ENCODE measurements at regions not wholly inside any gene's neighbourhood (a gene's known extent, or its start where the extent isn't known, plus 50 kb on each side); places are given as distances from the start of the nearest gene placed in this dataset.
A peak's percentile ranks its signal among the peaks of the same experiment; 100 is the strongest.

DNA sequence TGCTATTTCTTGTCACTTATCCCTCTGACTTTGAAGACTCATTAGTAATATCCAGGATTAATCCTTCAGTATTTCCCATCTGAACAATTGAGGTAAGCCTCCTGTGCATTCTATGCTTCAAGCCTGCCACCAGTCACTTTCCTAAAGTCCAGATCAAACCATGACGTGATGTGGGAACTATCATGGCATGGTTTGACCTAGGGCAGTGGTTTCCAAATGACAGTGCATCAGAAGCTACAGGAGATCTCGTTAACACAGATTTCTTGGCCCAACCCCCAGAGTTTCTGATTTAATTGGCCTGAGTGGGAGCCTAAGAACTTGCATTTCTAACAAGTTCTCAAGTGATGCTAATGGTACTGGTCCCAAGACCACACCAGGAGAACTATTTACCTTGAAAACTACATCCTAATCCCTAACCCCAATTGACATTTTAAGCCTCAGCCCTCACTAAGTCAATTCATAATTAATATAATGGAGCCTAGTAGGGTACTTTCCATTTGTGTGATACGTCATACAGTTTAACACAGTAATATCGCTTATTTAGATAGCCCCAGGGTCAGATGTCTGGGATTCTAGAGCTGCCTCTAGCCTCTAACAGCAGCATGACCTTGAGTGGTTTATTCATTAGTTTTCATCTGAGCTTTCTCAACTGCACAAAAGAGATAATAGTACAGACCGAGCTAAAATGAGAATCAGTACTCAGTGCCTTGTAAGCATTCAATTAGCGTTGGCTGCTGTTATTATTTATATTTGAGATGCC, 907.6 kb downstream of the TFAP2A start:
- H3K4me3 ChIP-seq (ENCODE audit: control insufficient read depth, low read depth, low read length), result no peak overlapping the region
- no peak for DNase-seq (ENCODE audit: low read depth)
- TF ChIP-seq, protein P1, sequence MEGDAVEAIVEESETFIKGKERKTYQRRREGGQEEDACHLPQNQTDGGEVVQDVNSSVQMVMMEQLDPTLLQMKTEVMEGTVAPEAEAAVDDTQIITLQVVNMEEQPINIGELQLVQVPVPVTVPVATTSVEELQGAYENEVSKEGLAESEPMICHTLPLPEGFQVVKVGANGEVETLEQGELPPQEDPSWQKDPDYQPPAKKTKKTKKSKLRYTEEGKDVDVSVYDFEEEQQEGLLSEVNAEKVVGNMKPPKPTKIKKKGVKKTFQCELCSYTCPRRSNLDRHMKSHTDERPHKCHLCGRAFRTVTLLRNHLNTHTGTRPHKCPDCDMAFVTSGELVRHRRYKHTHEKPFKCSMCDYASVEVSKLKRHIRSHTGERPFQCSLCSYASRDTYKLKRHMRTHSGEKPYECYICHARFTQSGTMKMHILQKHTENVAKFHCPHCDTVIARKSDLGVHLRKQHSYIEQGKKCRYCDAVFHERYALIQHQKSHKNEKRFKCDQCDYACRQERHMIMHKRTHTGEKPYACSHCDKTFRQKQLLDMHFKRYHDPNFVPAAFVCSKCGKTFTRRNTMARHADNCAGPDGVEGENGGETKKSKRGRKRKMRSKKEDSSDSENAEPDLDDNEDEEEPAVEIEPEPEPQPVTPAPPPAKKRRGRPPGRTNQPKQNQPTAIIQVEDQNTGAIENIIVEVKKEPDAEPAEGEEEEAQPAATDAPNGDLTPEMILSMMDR (conservative IDR thresholded peaks at IDR 0.05; ENCODE audit: control insufficient read depth, insufficient read depth, low read depth, low read length), result no peak

DNA sequence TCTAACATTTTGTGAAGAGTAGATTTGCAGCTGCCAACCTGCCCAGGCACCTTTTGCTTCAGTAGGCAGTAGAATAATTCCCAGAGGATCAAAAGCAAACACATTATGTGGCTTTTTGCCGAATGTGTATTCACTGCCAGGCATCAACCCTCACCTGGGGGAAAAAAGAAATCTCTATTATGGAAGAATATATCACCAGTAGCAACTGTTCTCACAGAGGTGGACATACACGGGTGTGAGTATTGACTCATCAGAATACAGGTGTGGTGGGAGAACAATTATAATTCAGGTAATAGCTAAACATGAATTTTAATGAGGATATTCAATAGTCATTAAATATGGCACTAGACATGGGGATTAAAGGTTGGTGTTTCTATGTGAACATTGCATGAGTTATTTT, 910.7 kb downstream of the TFAP2A start:
- DNase-seq (ENCODE audit: low read depth), result no peak
- no peak overlapping the region for H3K4me3 ChIP-seq (ENCODE audit: control insufficient read depth, low read depth, low read length)
- TF ChIP-seq, protein P1 (conservative IDR thresholded peaks at IDR 0.05; ENCODE audit: control insufficient read depth, insufficient read depth, low read depth, low read length), result no peak

DNA sequence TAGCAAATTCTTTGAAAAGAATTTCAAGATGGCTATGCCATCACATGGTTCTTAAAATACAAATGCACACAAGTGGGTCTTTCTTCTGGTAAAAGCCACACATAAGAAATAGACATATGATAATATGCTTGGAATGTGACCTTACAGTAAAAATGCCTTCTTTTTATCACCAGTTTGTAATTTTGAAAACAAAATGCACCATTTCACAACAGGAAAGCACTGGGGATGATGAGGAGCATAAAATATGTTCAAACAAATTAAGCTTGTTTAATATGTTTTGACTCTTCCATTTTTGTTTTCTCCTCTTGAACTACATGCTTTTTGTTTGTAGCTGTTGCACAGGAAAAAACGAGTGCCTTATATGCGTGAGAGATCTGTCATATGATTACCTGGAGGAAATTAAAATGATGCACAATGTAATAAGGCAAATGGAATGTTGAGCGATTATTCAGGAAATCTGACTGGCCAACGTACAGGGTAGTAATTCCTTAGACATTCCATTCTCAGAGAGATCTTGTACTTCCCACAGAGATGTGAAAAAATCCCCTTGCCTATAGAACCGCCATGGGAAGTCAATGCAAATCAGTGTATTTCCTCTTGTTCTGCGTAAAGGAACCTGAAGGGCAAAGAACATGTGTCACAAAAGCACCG, 911.6 kb downstream of the TFAP2A start:
- no peak overlapping the region for H3K4me3 ChIP-seq (ENCODE audit: control insufficient read depth, low read depth, low read length)
- DNase-seq (ENCODE audit: low read depth), result peak; percentile 23
- TF ChIP-seq, protein P1 (conservative IDR thresholded peaks at IDR 0.05; ENCODE audit: control insufficient read depth, insufficient read depth, low read depth, low read length), result no peak

DNA sequence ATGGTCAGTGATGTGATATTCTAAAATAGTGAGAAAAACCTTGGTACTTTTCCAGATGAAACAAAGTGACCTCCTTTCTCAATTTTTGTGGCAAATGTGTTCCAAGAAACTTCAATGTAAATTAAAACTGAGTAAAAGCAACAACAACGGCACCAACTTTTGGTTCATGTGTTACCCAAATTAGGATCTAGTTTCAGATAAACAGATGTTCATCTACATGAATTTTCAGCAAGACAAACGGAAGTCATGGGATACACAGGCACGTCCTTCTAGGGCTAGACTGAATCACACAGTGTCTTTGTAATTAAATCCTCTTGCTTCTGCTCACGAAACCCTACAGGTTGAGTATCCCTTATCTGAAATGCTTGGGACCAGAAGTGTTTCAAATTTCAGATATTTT, 915.2 kb downstream of the TFAP2A start:
- TF ChIP-seq, protein P1 (conservative IDR thresholded peaks at IDR 0.05; ENCODE audit: control insufficient read depth, insufficient read depth, low read depth, low read length), result no peak
- no peak overlapping the region for H3K4me3 ChIP-seq (ENCODE audit: control insufficient read depth, low read depth, low read length)
- peak; percentile 15 for DNase-seq (ENCODE audit: low read depth)

DNA sequence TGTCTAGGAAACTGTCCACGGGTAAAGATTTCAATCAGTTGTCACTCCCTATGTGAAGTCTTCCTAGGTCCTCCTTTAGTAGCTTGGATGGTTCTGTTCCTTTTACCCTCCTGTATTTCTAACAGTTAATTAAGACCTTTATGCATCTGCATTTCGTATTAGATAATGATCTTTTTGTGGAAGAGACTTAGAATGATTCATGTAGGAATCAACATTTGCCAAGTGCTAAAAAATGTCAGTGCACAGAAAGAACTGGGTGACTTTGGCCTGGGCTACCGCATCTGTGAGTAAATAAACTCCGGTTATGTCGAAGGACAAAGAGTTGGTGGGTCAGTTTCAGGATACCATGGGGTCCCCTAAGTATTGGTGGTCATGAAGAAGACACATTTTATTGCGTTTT, 918.0 kb downstream of the TFAP2A start:
- no peak for DNase-seq (ENCODE audit: low read depth)
- TF ChIP-seq, protein P1 (conservative IDR thresholded peaks at IDR 0.05; ENCODE audit: control insufficient read depth, insufficient read depth, low read depth, low read length), result no peak
- no peak overlapping the region for H3K4me3 ChIP-seq (ENCODE audit: control insufficient read depth, low read depth, low read length)

DNA sequence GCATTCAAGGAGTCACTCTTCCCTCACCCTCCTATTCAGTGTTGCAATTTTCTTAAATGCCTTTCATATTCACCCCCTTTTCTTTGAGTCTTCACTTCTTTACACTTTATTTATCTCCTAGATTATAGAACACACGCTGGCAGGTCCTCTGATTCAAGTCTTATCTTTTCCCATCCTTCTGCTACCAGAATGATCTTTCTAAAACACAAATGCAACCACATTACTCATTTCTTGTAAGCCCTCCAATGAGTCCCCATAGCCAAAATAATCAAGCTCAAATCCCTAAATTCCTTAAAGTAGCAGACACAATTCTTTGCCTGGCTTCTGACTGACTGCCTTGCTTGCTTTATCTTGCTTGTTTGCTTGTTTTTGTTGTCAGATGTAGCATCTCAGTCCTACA, 920.0 kb downstream of the TFAP2A start:
- peak; percentile 30 for DNase-seq (ENCODE audit: low read depth)

More for the DNA sequence above, 920.0 kb downstream of the TFAP2A start:
- no peak overlapping the region for H3K4me3 ChIP-seq (ENCODE audit: control insufficient read depth, low read depth, low read length)
- TF ChIP-seq, protein P1 (conservative IDR thresholded peaks at IDR 0.05; ENCODE audit: control insufficient read depth, insufficient read depth, low read depth, low read length), result no peak
